ENCODE measurements at regions not wholly inside any gene's neighbourhood (a gene's known extent, or its start where the extent isn't known, plus 50 kb on each side); places are given as distances from the start of the nearest gene placed in this dataset.

DNA sequence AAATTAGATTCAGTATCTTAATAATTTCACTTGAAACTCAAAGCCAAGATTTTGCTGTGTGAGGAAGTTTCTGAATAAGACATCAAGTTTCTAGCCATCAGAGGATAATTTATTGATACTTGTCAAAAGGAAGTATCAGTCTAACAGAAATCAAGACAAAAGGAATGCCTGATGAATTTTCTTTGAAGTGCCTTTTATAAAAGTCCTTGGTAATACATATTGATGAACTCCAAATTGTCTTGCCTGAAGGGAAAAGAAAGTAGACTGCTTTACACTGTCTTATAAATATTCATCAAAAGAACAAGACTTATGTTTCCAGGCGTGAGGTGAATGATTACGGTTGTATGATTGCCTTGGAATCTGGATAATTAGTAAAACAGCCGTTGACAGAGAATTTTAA is 986.0 kb upstream of the MAP3K7 start:
- TF ChIP-seq, protein P1, sequence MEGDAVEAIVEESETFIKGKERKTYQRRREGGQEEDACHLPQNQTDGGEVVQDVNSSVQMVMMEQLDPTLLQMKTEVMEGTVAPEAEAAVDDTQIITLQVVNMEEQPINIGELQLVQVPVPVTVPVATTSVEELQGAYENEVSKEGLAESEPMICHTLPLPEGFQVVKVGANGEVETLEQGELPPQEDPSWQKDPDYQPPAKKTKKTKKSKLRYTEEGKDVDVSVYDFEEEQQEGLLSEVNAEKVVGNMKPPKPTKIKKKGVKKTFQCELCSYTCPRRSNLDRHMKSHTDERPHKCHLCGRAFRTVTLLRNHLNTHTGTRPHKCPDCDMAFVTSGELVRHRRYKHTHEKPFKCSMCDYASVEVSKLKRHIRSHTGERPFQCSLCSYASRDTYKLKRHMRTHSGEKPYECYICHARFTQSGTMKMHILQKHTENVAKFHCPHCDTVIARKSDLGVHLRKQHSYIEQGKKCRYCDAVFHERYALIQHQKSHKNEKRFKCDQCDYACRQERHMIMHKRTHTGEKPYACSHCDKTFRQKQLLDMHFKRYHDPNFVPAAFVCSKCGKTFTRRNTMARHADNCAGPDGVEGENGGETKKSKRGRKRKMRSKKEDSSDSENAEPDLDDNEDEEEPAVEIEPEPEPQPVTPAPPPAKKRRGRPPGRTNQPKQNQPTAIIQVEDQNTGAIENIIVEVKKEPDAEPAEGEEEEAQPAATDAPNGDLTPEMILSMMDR (conservative IDR thresholded peaks at IDR 0.05), result no peak
- TF ChIP-seq EZH2 (IDR thresholded peaks at IDR 0.05; ENCODE audit: low read depth), result no peak
